ENCODE measurements at regions not wholly inside any gene's neighbourhood (a gene's known extent, or its start where the extent isn't known, plus 50 kb on each side); places are given as distances from the start of the nearest gene placed in this dataset.

DNA sequence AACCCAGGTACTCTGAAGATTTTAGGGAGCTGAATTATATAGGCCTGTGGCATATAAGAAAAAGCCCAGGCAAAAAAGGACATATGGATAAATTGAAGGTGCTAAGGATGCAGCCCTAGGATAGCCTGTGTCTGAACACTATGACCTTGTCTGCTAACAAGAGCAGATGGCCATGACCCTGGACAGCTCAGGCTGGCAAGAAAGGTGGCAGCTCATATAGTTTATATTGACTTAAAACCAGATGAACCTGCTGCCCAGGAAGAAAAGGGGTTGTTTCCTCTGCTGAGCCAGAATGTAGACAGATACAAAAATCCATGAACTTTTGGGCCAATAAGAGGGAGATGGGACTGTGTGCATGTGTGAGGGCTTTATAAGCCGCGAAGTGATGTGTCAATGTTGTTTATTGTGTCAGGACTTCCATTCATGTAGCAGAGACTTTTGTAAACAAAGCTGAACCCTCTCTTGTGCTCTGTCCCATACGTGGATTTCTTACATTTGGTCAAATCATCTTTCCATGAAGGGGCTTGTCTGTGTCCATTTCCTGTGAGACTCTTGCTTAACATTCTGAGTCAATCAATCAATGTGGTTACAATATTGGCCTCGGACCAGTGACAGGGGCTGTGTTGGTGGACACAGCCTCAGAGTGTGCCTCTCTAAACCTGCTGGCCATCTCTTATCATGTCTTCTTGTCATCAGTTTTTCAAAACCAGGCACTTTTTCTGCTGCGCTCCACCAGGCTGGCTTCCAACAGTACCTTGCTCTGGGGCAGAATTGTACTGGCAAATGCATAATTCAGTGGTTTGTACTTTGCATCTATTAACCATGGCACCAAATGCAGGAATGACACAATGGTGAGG lies 321.2 kb downstream of the WDR72 start:
- no peaks in the 10 kb centered on the region for H3K36me3 Mint-ChIP-seq
- Histone ChIP-seq H3F3A (ENCODE audit: low read depth) (no peaks in the 10 kb centered on the region), H3K9ac (no peak overlapping the region), H2AFZ (replicated peaks) (no peak overlapping the region), H3K27ac (no peak overlapping the region), H4K20me1 (ENCODE audit: low read depth) (no peaks in the 10 kb centered on the region), H3K9me3 (ENCODE audit: low read depth) (no peaks in the 10 kb centered on the region), H3K4me2 (no peak overlapping the region), H3K4me3 (no peak overlapping the region), H3K79me2 (ENCODE audit: low read depth) (no peaks in the 10 kb centered on the region), H3K36me3 (no peaks in the 10 kb centered on the region), H3K4me1 (peaks cover 8% of the 10 kb centered on the region), H3K27me3 (no peaks in the 10 kb centered on the region)
- H3K4me3 Mint-ChIP-seq: no peak overlapping the region
- no peak for DNase-seq (ENCODE audit: low spot score)
- no peaks in the 10 kb centered on the region for H3K9me3 Mint-ChIP-seq
- H3K4me1 Mint-ChIP-seq: peaks cover 28% of the 10 kb centered on the region
- no peak overlapping the region for H3K27ac Mint-ChIP-seq
- TF ChIP-seq EZH2phosphoT487 (IDR thresholded peaks at IDR 0.05) (no peak), EZH2 (IDR thresholded peaks at IDR 0.05) (no peak)
- TF ChIP-seq, protein P1, sequence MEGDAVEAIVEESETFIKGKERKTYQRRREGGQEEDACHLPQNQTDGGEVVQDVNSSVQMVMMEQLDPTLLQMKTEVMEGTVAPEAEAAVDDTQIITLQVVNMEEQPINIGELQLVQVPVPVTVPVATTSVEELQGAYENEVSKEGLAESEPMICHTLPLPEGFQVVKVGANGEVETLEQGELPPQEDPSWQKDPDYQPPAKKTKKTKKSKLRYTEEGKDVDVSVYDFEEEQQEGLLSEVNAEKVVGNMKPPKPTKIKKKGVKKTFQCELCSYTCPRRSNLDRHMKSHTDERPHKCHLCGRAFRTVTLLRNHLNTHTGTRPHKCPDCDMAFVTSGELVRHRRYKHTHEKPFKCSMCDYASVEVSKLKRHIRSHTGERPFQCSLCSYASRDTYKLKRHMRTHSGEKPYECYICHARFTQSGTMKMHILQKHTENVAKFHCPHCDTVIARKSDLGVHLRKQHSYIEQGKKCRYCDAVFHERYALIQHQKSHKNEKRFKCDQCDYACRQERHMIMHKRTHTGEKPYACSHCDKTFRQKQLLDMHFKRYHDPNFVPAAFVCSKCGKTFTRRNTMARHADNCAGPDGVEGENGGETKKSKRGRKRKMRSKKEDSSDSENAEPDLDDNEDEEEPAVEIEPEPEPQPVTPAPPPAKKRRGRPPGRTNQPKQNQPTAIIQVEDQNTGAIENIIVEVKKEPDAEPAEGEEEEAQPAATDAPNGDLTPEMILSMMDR (IDR thresholded peaks at IDR 0.05): no peak
- no peaks in the 10 kb centered on the region for H3K27me3 Mint-ChIP-seq (ENCODE audit: insufficient read depth, low read depth)

DNA sequence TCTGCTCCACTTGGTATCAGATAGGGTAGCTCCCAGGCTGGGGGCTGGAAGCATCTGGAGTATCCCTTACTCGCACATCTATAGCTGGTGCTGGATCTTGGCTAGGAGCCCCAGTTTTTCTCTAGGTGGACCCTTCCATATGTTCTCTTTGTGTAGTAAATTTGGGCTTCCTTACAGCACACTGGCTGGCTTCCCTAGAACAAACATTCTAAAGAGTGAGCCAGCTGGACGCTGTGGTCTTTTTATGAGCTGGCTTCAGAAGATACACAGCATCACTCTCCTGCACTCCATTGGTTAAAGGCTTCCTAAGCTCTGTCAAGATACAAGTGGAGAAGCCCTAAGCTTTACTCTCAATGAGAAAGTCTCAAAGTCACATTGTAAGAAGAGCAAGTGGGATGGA lies 322.1 kb downstream of the WDR72 start:
- Mint-ChIP-seq H3K4me1 (peaks cover 33% of the 10 kb centered on the region), H3K4me3 (no peak overlapping the region), H3K27me3 (ENCODE audit: insufficient read depth, low read depth) (no peaks in the 10 kb centered on the region), H3K9me3 (no peaks in the 10 kb centered on the region), H3K27ac (no peak overlapping the region), H3K36me3 (no peaks in the 10 kb centered on the region)
- H2AFZ ChIP-seq (replicated peaks): no peak overlapping the region
- no peak overlapping the region for H3K4me3 ChIP-seq
- no peaks in the 10 kb centered on the region for H3K36me3 ChIP-seq
- H3K79me2 ChIP-seq (ENCODE audit: low read depth): no peaks in the 10 kb centered on the region
- TF ChIP-seq, protein P1 (IDR thresholded peaks at IDR 0.05): no peak
- no peaks in the 10 kb centered on the region for H3F3A ChIP-seq (ENCODE audit: low read depth)
- H3K4me1 ChIP-seq: peaks cover 8% of the 10 kb centered on the region
- no peak overlapping the region for H3K27ac ChIP-seq
- H3K9ac ChIP-seq: no peak overlapping the region
- H3K9me3 ChIP-seq (ENCODE audit: low read depth): no peaks in the 10 kb centered on the region
- H4K20me1 ChIP-seq (ENCODE audit: low read depth): no peaks in the 10 kb centered on the region
- H3K4me2 ChIP-seq: no peak overlapping the region
- DNase-seq (ENCODE audit: low spot score): no peak
- H3K27me3 ChIP-seq: no peaks in the 10 kb centered on the region

- Histone ChIP-seq H3F3A (ENCODE audit: low read depth) (no peaks in the 10 kb centered on the region), H3K4me1 (peaks cover 8% of the 10 kb centered on the region), H2AFZ (replicated peaks) (no peak overlapping the region), H4K20me1 (ENCODE audit: low read depth) (no peaks in the 10 kb centered on the region), H3K27ac (no peak overlapping the region), H3K36me3 (no peaks in the 10 kb centered on the region), H3K4me3 (no peak overlapping the region), H3K9me3 (ENCODE audit: low read depth) (no peaks in the 10 kb centered on the region), H3K4me2 (no peak overlapping the region), H3K27me3 (no peaks in the 10 kb centered on the region), H3K79me2 (ENCODE audit: low read depth) (no peaks in the 10 kb centered on the region), H3K9ac (no peak overlapping the region)
- peaks cover 37% of the 10 kb centered on the region for H3K4me1 Mint-ChIP-seq
- DNase-seq (ENCODE audit: low spot score): no peak
- TF ChIP-seq EZH2phosphoT487 (IDR thresholded peaks at IDR 0.05): no peak
- TF ChIP-seq, protein P1 (IDR thresholded peaks at IDR 0.05): no peak
- no peak for TF ChIP-seq EZH2 (IDR thresholded peaks at IDR 0.05)
- no peak overlapping the region for H3K4me3 Mint-ChIP-seq
- peaks cover 3% of the 10 kb centered on the region for H3K27me3 Mint-ChIP-seq (ENCODE audit: insufficient read depth, low read depth)
- peak overlapping the region; percentile 4 for H3K27ac Mint-ChIP-seq
- H3K36me3 Mint-ChIP-seq: no peaks in the 10 kb centered on the region
- H3K9me3 Mint-ChIP-seq: no peaks in the 10 kb centered on the region
These were observed 325.2 kb downstream of the WDR72 start for GRCh38 chr15:53434174-53434678.
